ENCODE measurements at regions not wholly inside any gene's neighbourhood (a gene's known extent, or its start where the extent isn't known, plus 50 kb on each side); places are given as distances from the start of the nearest gene placed in this dataset.

DNA sequence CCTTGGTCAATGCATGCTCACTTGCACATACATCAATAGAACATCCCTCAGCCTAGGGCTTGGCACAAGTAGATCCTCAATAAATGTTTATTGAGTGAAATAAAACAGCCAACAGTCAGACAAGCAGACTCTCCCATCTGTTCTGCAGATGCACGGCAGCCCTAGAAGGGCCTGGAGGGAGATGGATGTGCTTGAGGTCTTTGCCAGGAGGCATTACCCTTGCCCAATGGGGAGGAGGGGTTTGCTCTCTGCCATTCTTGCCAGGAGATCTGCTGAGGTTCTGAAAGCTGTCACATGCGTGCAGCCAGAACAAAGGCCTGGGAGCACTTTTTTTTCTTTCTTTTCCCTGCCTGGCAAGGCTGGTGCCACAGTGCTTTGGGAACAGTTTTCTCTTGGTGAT, 349.3 kb upstream of the THRB start:
- no peak overlapping the region for H3K4me3 ChIP-seq (ENCODE audit: extremely low read depth in 1 of 4, insufficient read depth in 2 of 4, low read depth in 3 of 4, low read length in 4 of 4)
- POLR2A ChIA-PET (ENCODE audit: partially characterized antibody), result no interaction called here
- TF ChIP-seq SP2 (IDR thresholded peaks at IDR 0.05; ENCODE audit: low read length), result no peak
- TF ChIP-seq TCF12 (IDR thresholded peaks at IDR 0.05; ENCODE audit: low read depth, low read length), result no peak
- no peak for TF ChIP-seq KDM1A (IDR thresholded peaks at IDR 0.05; ENCODE audit: borderline replicate concordance, low read length)
- TF ChIP-seq ZNF274 (IDR thresholded peaks at IDR 0.05; ENCODE audit: borderline replicate concordance, extremely low read depth, low read length), result no peak

More for the DNA sequence above, 349.3 kb upstream of the THRB start:
- peaks cover 0 to 1% (median 0%) of the 10 kb centered on the region in 4 experiments; a peak in 1 of 7 replicates for H3K27me3 ChIP-seq (replicated peaks in 1 of 4; ENCODE audit: control insufficient read depth in 3 of 4, extremely low read depth in 1 of 4, insufficient read depth in 3 of 4, low read length in 3 of 4)
- H3K23me2 ChIP-seq (ENCODE audit: low read depth, low read length), result no peaks in the 10 kb centered on the region
- no peak overlapping the region for H2BK12ac ChIP-seq (ENCODE audit: low read depth, low read length)
- no peak overlapping the region for H3K56ac ChIP-seq (replicated peaks; ENCODE audit: insufficient read length, low read depth, low read length)
- CTCF ChIA-PET (ENCODE audit: partially characterized antibody), result no interaction called here
- H2BK120ac ChIP-seq (replicated peaks; ENCODE audit: low read depth, low read length), result no peak overlapping the region
- no peak overlapping the region for H2AK5ac ChIP-seq (ENCODE audit: low read depth, low read length)
- H3K9me3 ChIP-seq (ENCODE audit: insufficient read depth in 2 of 2, low read depth in 1 of 2, low read length in 1 of 2), result no peaks in the 10 kb centered on the region
- no peaks in the 10 kb centered on the region for H4K20me1 ChIP-seq (replicated peaks in 1 of 2; ENCODE audit: control insufficient read depth in 1 of 2, insufficient read depth in 2 of 2, low read length in 2 of 2)
- H3K14ac ChIP-seq (ENCODE audit: insufficient read length), result no peak overlapping the region
- H3K27ac ChIP-seq (ENCODE audit: low read depth, low read length), result no peak overlapping the region
- no peak overlapping the region for H4K91ac ChIP-seq (replicated peaks; ENCODE audit: insufficient read length, low read length)
- H3K9ac ChIP-seq (replicated peaks in 1 of 4; ENCODE audit: extremely low read depth in 1 of 4, low read depth in 3 of 4, low read length in 3 of 4), result no peak overlapping the region
- no peak overlapping the region for H2BK5ac ChIP-seq (ENCODE audit: low read depth, low read length)
- no peak for FAIRE-seq
- no peak overlapping the region for H4K5ac ChIP-seq (ENCODE audit: insufficient read length, low read depth, low read length)
- no peak overlapping the region for H3K4me2 ChIP-seq (ENCODE audit: insufficient read depth in 1 of 2, low read depth in 2 of 2, low read length in 2 of 2)
- no peaks in the 10 kb centered on the region for H3K36me3 ChIP-seq (ENCODE audit: control insufficient read depth in 2 of 4, insufficient read depth in 4 of 4, low read length in 3 of 4)
- no peak overlapping the region for H3K23ac ChIP-seq (ENCODE audit: insufficient read length)
- peaks cover 0 to 6% (median 3%) of the 10 kb centered on the region in 4 experiments; a peak in 4 of 7 replicates for H3K4me1 ChIP-seq (replicated peaks in 1 of 4; ENCODE audit: control insufficient read depth in 3 of 4, insufficient read depth in 4 of 4, low read length in 3 of 4)
- no peaks in the 10 kb centered on the region for H3K79me2 ChIP-seq (ENCODE audit: control insufficient read depth in 1 of 2, insufficient read depth in 2 of 2, low read length in 2 of 2)
- DNase-seq (ENCODE audit: low read depth in 1 of 2, low spot score in 2 of 2), result no peak
- 88% methylated on average over 2 of the region's 2 CpGs; no CpG with 5 or more reads in 1 of the 2 experiments for WGBS, 2 experiments (ENCODE audit: extremely low coverage in 1 of 2, insufficient coverage in 1 of 2, insufficient read length in 1 of 2, insufficient replicate concordance in 2 of 2, low coverage in 1 of 2, low lambda C conversion rate in 2 of 2, missing lambda C conversion rate in 1 of 2)
- H3K18ac ChIP-seq (ENCODE audit: extremely low read depth, low read length), result no peak overlapping the region
- no peak overlapping the region for H2BK20ac ChIP-seq (ENCODE audit: low read length)
- no peak overlapping the region for H3K4ac ChIP-seq (replicated peaks; ENCODE audit: insufficient read length, low read depth, low read length)
- H2BK15ac ChIP-seq (ENCODE audit: low read length), result no peak overlapping the region
- no peak overlapping the region for H2AFZ ChIP-seq (ENCODE audit: low read length)
- no peak overlapping the region for H4K8ac ChIP-seq (ENCODE audit: extremely low read depth, insufficient read depth, low read length)
- no peaks in the 10 kb centered on the region for H3K79me1 ChIP-seq (ENCODE audit: low read depth, low read length)

All from H1 (cell line).